Lower lobe of right lung (tissue), 2 donors: ENCODE measurements at regions not wholly inside any gene's neighbourhood (a gene's known extent, or its start where the extent isn't known, plus 50 kb on each side); places are given as distances from the start of the nearest gene placed in this dataset.

Experiments used
- ATAC-seq, 2 donors: fragments of 200-7000 bp; cut with Tn5 transposase; one replicate each; pipeline ENCODE4 v1.9.1; 2020 to 2022; ENCODE audit warnings: mild to moderate bottlenecking in 2 of 2, moderate library complexity in 2 of 2
- DNase-seq: peaks from one replicate; pipeline ENCODE4 v3.0.0-alpha.2; 2020
- H3K27ac ChIP-seq: fragments of 200-600 bp; one replicate; pipeline ENCODE4 v1.8.0; 2022
- H3K27me3 ChIP-seq: fragments of 200-600 bp; one replicate; pipeline ENCODE4 v1.8.0; 2022; ENCODE audit warnings: low read depth
- H3K36me3 ChIP-seq: fragments of 200-600 bp; one replicate; pipeline ENCODE4 v1.8.0; 2022; ENCODE audit warnings: mild to moderate bottlenecking
- H3K4me1 ChIP-seq: fragments of 200-600 bp; one replicate; pipeline ENCODE4 v1.8.0; 2022
- H3K4me3 ChIP-seq: fragments of 200-600 bp; one replicate; pipeline ENCODE4 v1.8.0; 2022; ENCODE audit warnings: mild to moderate bottlenecking
- H3K9me3 ChIP-seq: fragments of 200-600 bp; one replicate; pipeline ENCODE4 v1.8.0; 2022
- CTCF ChIP-seq: fragments of 200-600 bp; IDR thresholded peaks from one replicate; pipeline ENCODE4 v1.8.0; 2022; ENCODE audit warnings: antibody characterized with exemption, mild to moderate bottlenecking
- intact Hi-C: fragments of 100-400 bp; cut with DNase I; formaldehyde crosslinking; loops from one replicate; pipeline ENCODE4 v1.11.0; 2022
- donor health status: DM: no; HTN: yes; CAD: no; lungs with severe emphysema.

- no peaks in the 10 kb centered on the region for H3K4me1 ChIP-seq
- DNase-seq (no peak), ATAC-seq (no peak)
- H3K9me3 ChIP-seq, result no peaks in the 10 kb centered on the region
- intact Hi-C loops, result no loop called here
- H3K4me3 ChIP-seq, result no peak overlapping the region
- no peaks in the 10 kb centered on the region for H3K27me3 ChIP-seq
- TF ChIP-seq CTCF, result no peak
- H3K27ac ChIP-seq, result no peak overlapping the region
- no peaks in the 10 kb centered on the region for H3K36me3 ChIP-seq
Observed at GRCh38 chr5:114208120-114208519, 153.8 kb upstream of the KCNN2 start.

- no peak for TF ChIP-seq CTCF
- Histone ChIP-seq H3K4me3 (no peak overlapping the region), H3K4me1 (no peaks in the 10 kb centered on the region), H3K27ac (no peak overlapping the region), H3K9me3 (no peaks in the 10 kb centered on the region), H3K36me3 (no peaks in the 10 kb centered on the region), H3K27me3 (no peaks in the 10 kb centered on the region)
- intact Hi-C loops, result no loop called here
- ATAC-seq (no peak), DNase-seq (no peak)
Observed at GRCh38 chr5:114208588-114208987, 153.3 kb upstream of the KCNN2 start.

DNA sequence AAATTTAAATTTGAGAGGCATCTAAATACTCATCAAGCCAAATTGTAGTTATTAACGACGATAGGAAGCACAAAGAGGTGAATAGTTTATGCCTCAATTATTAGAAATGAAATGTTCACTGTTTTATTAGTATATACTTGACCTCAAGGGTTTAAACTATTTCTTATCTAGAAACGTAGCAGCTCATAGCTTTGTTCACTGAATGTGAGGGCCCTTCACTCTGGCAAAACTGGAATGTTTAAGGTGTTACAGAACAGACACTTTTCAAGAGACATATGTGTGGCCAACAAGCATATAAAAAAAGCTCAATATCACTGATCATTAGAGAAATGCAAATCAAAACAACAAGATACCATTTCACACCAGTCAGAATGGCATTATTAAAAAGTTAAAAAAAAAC lies 151.2 kb upstream of the KCNN2 start:
- no peak for DNase-seq
- no peak for TF ChIP-seq CTCF
- Histone ChIP-seq H3K27me3 (no peaks in the 10 kb centered on the region), H3K36me3 (no peaks in the 10 kb centered on the region), H3K4me1 (no peaks in the 10 kb centered on the region), H3K9me3 (no peaks in the 10 kb centered on the region), H3K27ac (no peak overlapping the region), H3K4me3 (no peak overlapping the region)
- peak in 1 of 2 donors; percentile 55 for ATAC-seq
- intact Hi-C loops, result no loop called here

GRCh38 chr5:114221807-114222206 lies 140.1 kb upstream of the KCNN2 start:
- H3K27me3 ChIP-seq, result no peaks in the 10 kb centered on the region

DNA sequence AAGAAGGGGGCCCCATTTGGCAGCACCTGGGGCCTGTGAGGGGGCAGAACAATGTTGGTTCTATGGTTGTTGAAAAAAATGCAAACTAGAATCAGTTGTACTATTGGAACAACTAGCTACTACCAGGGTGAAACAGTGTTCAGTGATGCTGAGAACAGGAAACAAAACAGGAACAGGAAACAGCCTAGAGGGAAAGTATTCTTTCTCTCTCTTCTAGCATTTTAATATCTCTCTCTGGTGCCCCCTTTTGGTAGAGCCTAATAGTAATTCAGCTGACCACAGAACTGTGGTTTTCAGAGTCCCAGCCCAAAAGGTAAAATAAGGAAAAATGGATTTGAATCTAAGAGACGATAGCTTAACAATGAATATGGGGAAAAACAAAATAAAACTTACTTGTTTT lies 138.0 kb upstream of the KCNN2 start:
- H3K4me1 ChIP-seq, result no peaks in the 10 kb centered on the region
- no peaks in the 10 kb centered on the region for H3K27me3 ChIP-seq
- TF ChIP-seq CTCF, result peak; percentile 33
- ATAC-seq (no peak), DNase-seq (no peak)
- no peaks in the 10 kb centered on the region for H3K36me3 ChIP-seq
- intact Hi-C loops, result no loop called here
- H3K4me3 ChIP-seq, result no peak overlapping the region
- H3K9me3 ChIP-seq, result no peaks in the 10 kb centered on the region
- no peak overlapping the region for H3K27ac ChIP-seq

More at GRCh38 chr5:114221807-114222206, 140.1 kb upstream of the KCNN2 start:
- Histone ChIP-seq H3K9me3 (peaks cover 6% of the 10 kb centered on the region), H3K4me3 (no peak overlapping the region), H3K4me1 (no peaks in the 10 kb centered on the region), H3K36me3 (no peaks in the 10 kb centered on the region), H3K27ac (no peak overlapping the region)
- no peak for DNase-seq
- no peak for ATAC-seq
- intact Hi-C loops, result no loop called here
- no peak for TF ChIP-seq CTCF

GRCh38 chr5:114237766-114238165 lies 124.1 kb upstream of the KCNN2 start:
- DNase-seq, result no peak
- no peak for TF ChIP-seq CTCF
- no peaks in the 10 kb centered on the region for H3K27me3 ChIP-seq
- H3K4me1 ChIP-seq, result no peaks in the 10 kb centered on the region
- no peaks in the 10 kb centered on the region for H3K36me3 ChIP-seq
- H3K27ac ChIP-seq, result no peak overlapping the region
- ATAC-seq, result no peak
- intact Hi-C loops, result no loop called here
- H3K9me3 ChIP-seq, result no peaks in the 10 kb centered on the region
- no peak overlapping the region for H3K4me3 ChIP-seq
